Fibroblast of pulmonary artery (primary cell): ENCODE measurements at regions not wholly inside any gene's neighbourhood (a gene's known extent, or its start where the extent isn't known, plus 50 kb on each side); places are given as distances from the start of the nearest gene placed in this dataset.

ENCODE experiments used
- DNase-seq: peaks from one replicate; pipeline ENCODE4 v3.0.0-alpha.2; 2010; ENCODE audit warnings: low read depth
- H3K4me3 ChIP-seq: replicated peaks from 2 replicates; pipeline ENCODE4 v1.5.1; 2011; ENCODE audit warnings: low read depth, mild to moderate bottlenecking, control low read depth, low read length, moderate library complexity
- TF ChIP-seq, protein P1 (sequence below): IDR thresholded peaks from 2 replicates; pipeline ENCODE4 v1.5.1; 2011; ENCODE audit warnings: mild to moderate bottlenecking, control low read depth, low read length, inconsistent platforms; ENCODE audit errors: missing control alignments

GRCh38 chr3:99373088-99373845, 265.1 kb upstream of the COL8A1 start:
- TF ChIP-seq, protein P1, sequence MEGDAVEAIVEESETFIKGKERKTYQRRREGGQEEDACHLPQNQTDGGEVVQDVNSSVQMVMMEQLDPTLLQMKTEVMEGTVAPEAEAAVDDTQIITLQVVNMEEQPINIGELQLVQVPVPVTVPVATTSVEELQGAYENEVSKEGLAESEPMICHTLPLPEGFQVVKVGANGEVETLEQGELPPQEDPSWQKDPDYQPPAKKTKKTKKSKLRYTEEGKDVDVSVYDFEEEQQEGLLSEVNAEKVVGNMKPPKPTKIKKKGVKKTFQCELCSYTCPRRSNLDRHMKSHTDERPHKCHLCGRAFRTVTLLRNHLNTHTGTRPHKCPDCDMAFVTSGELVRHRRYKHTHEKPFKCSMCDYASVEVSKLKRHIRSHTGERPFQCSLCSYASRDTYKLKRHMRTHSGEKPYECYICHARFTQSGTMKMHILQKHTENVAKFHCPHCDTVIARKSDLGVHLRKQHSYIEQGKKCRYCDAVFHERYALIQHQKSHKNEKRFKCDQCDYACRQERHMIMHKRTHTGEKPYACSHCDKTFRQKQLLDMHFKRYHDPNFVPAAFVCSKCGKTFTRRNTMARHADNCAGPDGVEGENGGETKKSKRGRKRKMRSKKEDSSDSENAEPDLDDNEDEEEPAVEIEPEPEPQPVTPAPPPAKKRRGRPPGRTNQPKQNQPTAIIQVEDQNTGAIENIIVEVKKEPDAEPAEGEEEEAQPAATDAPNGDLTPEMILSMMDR = no peak
- H3K4me3 ChIP-seq = no peak overlapping the region
- peak; percentile 78 for DNase-seq

DNA sequence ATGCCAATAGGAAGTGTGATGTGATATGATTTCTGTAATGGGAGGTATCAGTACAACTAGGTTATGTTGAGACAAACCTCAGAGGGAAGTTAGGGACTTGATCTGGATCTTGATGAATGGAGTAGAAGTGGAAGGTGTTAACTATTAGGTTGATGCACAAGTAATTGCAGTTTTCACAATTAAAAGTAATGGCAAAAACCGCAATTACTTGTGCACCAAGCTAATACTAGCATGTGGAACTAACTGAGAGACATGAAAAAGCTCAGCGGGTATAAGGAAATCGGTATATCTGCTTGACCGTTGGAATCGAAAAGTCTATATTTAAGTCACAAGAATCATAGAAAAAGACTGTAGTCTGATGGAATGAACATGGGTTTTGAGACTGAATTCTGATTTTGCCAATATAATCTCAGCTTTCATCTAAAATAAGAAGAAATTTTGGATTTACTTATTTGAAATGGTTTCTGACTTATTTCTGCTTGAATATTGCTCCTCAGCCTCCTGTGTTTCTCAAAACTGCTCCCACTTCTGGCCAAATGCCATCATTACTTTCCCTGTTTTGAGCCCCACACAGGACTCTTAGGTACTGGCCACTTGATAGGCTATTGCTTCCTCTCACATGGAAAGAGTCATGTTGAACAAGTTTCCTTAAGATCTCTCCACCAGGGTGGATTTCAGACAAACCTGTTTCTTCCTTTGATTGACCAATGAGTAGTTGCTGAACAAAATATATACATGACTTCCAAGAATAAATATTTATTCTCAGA, 271.5 kb upstream of the COL8A1 start:
- no peak for DNase-seq
- H3K4me3 ChIP-seq = no peak overlapping the region
- TF ChIP-seq, protein P1 = no peak

- DNase-seq = no peak
- TF ChIP-seq, protein P1 = no peak
- H3K4me3 ChIP-seq = no peak overlapping the region
Observed at GRCh38 chr3:99365979-99366378, 272.4 kb upstream of the COL8A1 start.

DNA sequence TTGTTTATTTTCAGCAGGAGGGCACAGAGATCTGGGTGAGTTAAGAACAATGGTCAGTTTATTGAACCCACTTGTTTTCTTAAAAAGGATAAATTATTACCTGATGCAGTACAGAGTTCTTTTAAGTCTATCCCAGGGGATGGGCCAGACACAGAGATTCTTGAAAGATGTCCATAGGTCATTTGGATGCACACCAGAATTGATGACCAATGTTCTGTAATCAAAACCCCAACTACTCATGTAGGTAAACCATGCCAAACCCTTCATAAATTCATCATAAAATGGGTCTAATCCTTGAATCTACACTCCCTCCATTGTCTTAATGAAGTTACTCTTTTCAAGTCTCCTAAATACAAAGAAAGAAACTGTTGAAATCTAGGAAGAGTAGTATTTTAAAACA, 273.0 kb upstream of the COL8A1 start:
- DNase-seq = no peak
- H3K4me3 ChIP-seq = no peak overlapping the region
- TF ChIP-seq, protein P1 = no peak

GRCh38 chr3:99357131-99357530, 281.3 kb upstream of the COL8A1 start:
- TF ChIP-seq, protein P1 = no peak
- H3K4me3 ChIP-seq = no peak overlapping the region
- DNase-seq = no peak

- no peak overlapping the region for H3K4me3 ChIP-seq
- no peak for DNase-seq
- TF ChIP-seq, protein P1 = no peak
Observed at GRCh38 chr3:99356696-99357095, 281.7 kb upstream of the COL8A1 start.
